Erythroblast (primary cell): ENCODE measurements at regions not wholly inside any gene's neighbourhood (a gene's known extent, or its start where the extent isn't known, plus 50 kb on each side); places are given as distances from the start of the nearest gene placed in this dataset.

Source experiments
- GATA1 ChIP-seq: IDR thresholded peaks from 2 replicates; pipeline ENCODE4 v1.6.1; 2011; ENCODE audit warnings: low read depth, mild to moderate bottlenecking, control low read depth, low read length, moderate library complexity
- POLR2A ChIP-seq: IDR thresholded peaks from 2 replicates; pipeline ENCODE4 v1.6.1; 2011; ENCODE audit warnings: mild to moderate bottlenecking, low read length

GRCh38 chr1:100810360-100810759, 84.3 kb downstream of the EXTL2 start:
- TF ChIP-seq POLR2A = no peak
- no peak for TF ChIP-seq GATA1
